Colon (tissue), 2 donors: ENCODE measurements at regions not wholly inside any gene's neighbourhood (a gene's known extent, or its start where the extent isn't known, plus 50 kb on each side); places are given as distances from the start of the nearest gene placed in this dataset.

Experiments used
- FAIRE-seq: peaks from 2 replicates; lab custom pipeline; 2012; peaks lifted over from hg19 to GRCh38; lab: Jason Lieb, UNC
- donor health status: control.
- donor health status: control.

GRCh38 chr1:185578293-185578692 lies 155.9 kb upstream of the HMCN1 start:
- FAIRE-seq = no peak

GRCh38 chr1:185574139-185574875 lies 159.9 kb upstream of the HMCN1 start:
- FAIRE-seq = no peak

- no peak for FAIRE-seq
Measured at GRCh38 chr1:185573677-185574076, 160.5 kb upstream of the HMCN1 start.

GRCh38 chr1:185573162-185573561 lies 161.0 kb upstream of the HMCN1 start:
- FAIRE-seq = no peak

GRCh38 chr1:185570962-185571361 lies 163.2 kb upstream of the HMCN1 start:
- FAIRE-seq = no peak

GRCh38 chr1:185568155-185569123 lies 165.8 kb upstream of the HMCN1 start:
- FAIRE-seq = no peak

- no peak for FAIRE-seq
Measured at GRCh38 chr1:185567440-185567839, 166.8 kb upstream of the HMCN1 start.

GRCh38 chr1:185566995-185567394 lies 167.2 kb upstream of the HMCN1 start:
- peak; percentile 65 for FAIRE-seq

GRCh38 chr1:185565302-185565701 lies 168.9 kb upstream of the HMCN1 start:
- no peak for FAIRE-seq

- FAIRE-seq = no peak
Measured at GRCh38 chr1:185564816-185565215, 169.4 kb upstream of the HMCN1 start.

GRCh38 chr1:185562461-185563359 lies 171.5 kb upstream of the HMCN1 start:
- FAIRE-seq = no peak

GRCh38 chr1:185561629-185562028 lies 172.6 kb upstream of the HMCN1 start:
- FAIRE-seq = no peak

- FAIRE-seq = no peak
Measured at GRCh38 chr1:185560760-185561159, 173.4 kb upstream of the HMCN1 start.

GRCh38 chr1:185559684-185560331 lies 174.4 kb upstream of the HMCN1 start:
- FAIRE-seq = no peak

GRCh38 chr1:185559151-185559550 lies 175.0 kb upstream of the HMCN1 start:
- FAIRE-seq = no peak

GRCh38 chr1:185556561-185556960 lies 177.6 kb upstream of the HMCN1 start:
- FAIRE-seq = no peak

- no peak for FAIRE-seq
Measured at GRCh38 chr1:185555743-185556142, 178.4 kb upstream of the HMCN1 start.

GRCh38 chr1:185551008-185551407 lies 183.2 kb upstream of the HMCN1 start:
- FAIRE-seq = no peak

- FAIRE-seq = no peak
Measured at GRCh38 chr1:185549906-185550305, 184.3 kb upstream of the HMCN1 start.

GRCh38 chr1:185546029-185546428 lies 188.2 kb upstream of the HMCN1 start:
- FAIRE-seq = no peak

- FAIRE-seq = no peak
Measured at GRCh38 chr1:185541871-185542301, 192.3 kb upstream of the HMCN1 start.

GRCh38 chr1:185540295-185540694 lies 193.9 kb upstream of the HMCN1 start:
- no peak for FAIRE-seq
